HepG2 (cell line): ENCODE measurements at regions not wholly inside any gene's neighbourhood (a gene's known extent, or its start where the extent isn't known, plus 50 kb on each side); places are given as distances from the start of the nearest gene placed in this dataset.

ENCODE experiments used
- ATAC-seq: fragments of 200-7000 bp; cut with Tn5 transposase; 3 replicates; pipeline ENCODE4 v1.9.1; 2020; ENCODE audit warnings: mild to moderate bottlenecking, moderate library complexity
- BruUV-seq: library from RNA; stranded (reverse); fragments of 400-500 nt; replicated peaks from 2 replicates; lab custom pipeline; 2021; lab: Mats Ljungman, UMichigan
- CTCF ChIA-PET: fragments of 300-600 bp; formaldehyde crosslinking; extraction: SDS; loops from one replicate; lab custom pipeline; 2021; ENCODE audit warnings: low total read pairs, inconsistent platforms, low intra/inter-chr PET ratio; lab: Yijun Ruan, JAX
- POLR2A ChIA-PET: fragments of 350-600 bp; sonication (Branson Sonifier 250); formaldehyde crosslinking; loops from one replicate; lab custom pipeline; 2020; ENCODE audit warnings: antibody characterized with exemption, inconsistent platforms; lab: Yijun Ruan, JAX
- DNase-seq: peaks from one replicate; pipeline ENCODE4 v3.0.0-alpha.2; 2015; ENCODE audit warnings: low spot score
- FAIRE-seq: peaks from 3 replicates; lab custom pipeline; 2011; peaks lifted over from hg19 to GRCh38; lab: Jason Lieb, UNC
- H2AFZ ChIP-seq: one replicate; pipeline ENCODE4 v1.6.1; 2011; ENCODE audit warnings: low read length, inconsistent platforms
- H3K27ac ChIP-seq: fragments of 300-600 bp; 3 replicates; pipeline ENCODE4 v1.8.0; 2011; ENCODE audit warnings: mixed run types, mild to moderate bottlenecking, mixed read lengths, low read length, inconsistent platforms; ENCODE audit not compliant: insufficient read depth; ENCODE audit errors: extremely low read length
- H3K27me3 ChIP-seq, 2 experiments: fragments of 200-600 bp in 1 of 2; 2 replicates in 1 of 2; 3 replicates in 1 of 2; pipeline versions ENCODE4 v1.6.0 to v1.8.0; 2011; ENCODE audit warnings: low read length in 2 of 2, mild to moderate bottlenecking in 2 of 2, moderate library complexity in 2 of 2, inconsistent platforms in 1 of 2; ENCODE audit not compliant: insufficient read depth in 2 of 2, control insufficient read depth in 1 of 2
- H3K36me3 ChIP-seq, 2 experiments: fragments of 200-600 bp in 1 of 2; replicated peaks in 1 of 2; 2 replicates in 1 of 2; 3 replicates in 1 of 2; pipeline versions ENCODE4 v1.5.1 to v1.8.0; 2011; ENCODE audit warnings: low read length in 2 of 2, inconsistent platforms in 1 of 2; ENCODE audit not compliant: insufficient read depth in 2 of 2, control insufficient read depth in 1 of 2
- H3K4me1 ChIP-seq: 2 replicates; pipeline ENCODE4 v1.5.1; 2012; ENCODE audit warnings: low read length, inconsistent platforms; ENCODE audit not compliant: insufficient read depth
- H3K4me2 ChIP-seq: 2 replicates; pipeline ENCODE4 v1.6.0; 2011; ENCODE audit warnings: low read depth, low read length, inconsistent platforms
- H3K4me3 ChIP-seq, 3 experiments: fragments of 200-600 bp in 1 of 3; sonication (generic), shearing (Covaris generic) in 1 of 3; replicated peaks in 1 of 3; 2 replicates each; pipeline ENCODE4 v1.5.1; 2011 to 2016; ENCODE audit warnings: low read length in 3 of 3, inconsistent platforms in 2 of 3, low read depth in 2 of 3, mild to moderate bottlenecking in 2 of 3, control low read depth in 1 of 3, mixed read lengths in 1 of 3; ENCODE audit not compliant: insufficient read depth in 1 of 3
- H3K79me2 ChIP-seq: one replicate; pipeline ENCODE4 v1.6.1; 2011; ENCODE audit warnings: low read length, inconsistent platforms; ENCODE audit not compliant: insufficient read depth
- H3K9ac ChIP-seq: 2 replicates; pipeline ENCODE4 v1.6.0; 2011; ENCODE audit warnings: mild to moderate bottlenecking, low read depth, low read length, inconsistent platforms; ENCODE audit not compliant: insufficient read depth
- H3K9me3 ChIP-seq: 2 replicates; pipeline ENCODE4 v1.5.1; 2012; ENCODE audit warnings: mild to moderate bottlenecking, low read length
- H4K20me1 ChIP-seq: 2 replicates; pipeline ENCODE4 v1.6.0; 2011; ENCODE audit warnings: inconsistent platforms, mild to moderate bottlenecking, low read length, moderate library complexity; ENCODE audit not compliant: insufficient read depth
- CBX5 ChIP-seq: sonication (generic); formaldehyde crosslinking; IDR thresholded peaks from 2 replicates; pipeline ENCODE4 v1.4.0; 2020; ENCODE audit warnings: missing genetic modification reagents, borderline replicate concordance
- IRF1 ChIP-seq: sonication (generic); formaldehyde crosslinking; IDR thresholded peaks from 2 replicates; pipeline ENCODE4 v1.4.0; 2020; ENCODE audit warnings: low read depth, mild to moderate bottlenecking, missing genetic modification reagents
- KLF16 ChIP-seq, 2 experiments: sonication (generic) in 1 of 2; formaldehyde crosslinking in 1 of 2; IDR thresholded peaks; 2 replicates each; pipeline versions ENCODE4 v1.6.1 to v1.8.0; 2016 to 2023; ENCODE audit warnings: missing genetic modification reagents in 2 of 2, missing compliant biosample characterization in 1 of 2
- PAXIP1 ChIP-seq: sonication (generic); formaldehyde crosslinking; conservative IDR thresholded peaks from 2 replicates; pipeline ENCODE4 v1.4.0; 2020; ENCODE audit warnings: mild to moderate bottlenecking, missing genetic modification reagents, moderate library complexity
- PRDM10 ChIP-seq: sonication (generic); formaldehyde crosslinking; IDR thresholded peaks from 2 replicates; pipeline ENCODE4 v1.4.0; 2020; ENCODE audit warnings: low read depth, missing genetic modification reagents
- RCOR2 ChIP-seq: IDR thresholded peaks from 2 replicates; pipeline ENCODE4 v1.6.1; 2016; ENCODE audit warnings: missing biosample characterization, missing genetic modification reagents
- RNF219 ChIP-seq: sonication (generic); formaldehyde crosslinking; IDR thresholded peaks from 2 replicates; pipeline ENCODE4 v1.5.0; 2020; ENCODE audit warnings: mild to moderate bottlenecking, missing genetic modification reagents
- SNAPC2 ChIP-seq: sonication (generic); formaldehyde crosslinking; IDR thresholded peaks from 2 replicates; pipeline ENCODE4 v1.8.1; 2022; ENCODE audit warnings: mild to moderate bottlenecking, missing genetic modification reagents
- TEAD3 ChIP-seq: optimal IDR thresholded peaks from 2 replicates; pipeline ENCODE3; 2016; ENCODE audit warnings: borderline replicate concordance
- ZBTB43 ChIP-seq: sonication (generic); formaldehyde crosslinking; conservative IDR thresholded peaks from 2 replicates; pipeline ENCODE4 v1.4.0; 2020; ENCODE audit warnings: missing genetic modification reagents
- ZFP41 ChIP-seq: sonication (generic); formaldehyde crosslinking; IDR thresholded peaks from 2 replicates; pipeline ENCODE4 v1.4.0; 2020; ENCODE audit warnings: mild to moderate bottlenecking, missing genetic modification reagents, borderline replicate concordance
- ZNF317 ChIP-seq: sonication (generic); formaldehyde crosslinking; IDR thresholded peaks from 2 replicates; pipeline ENCODE4 v1.5.0; 2020; ENCODE audit warnings: mild to moderate bottlenecking, missing genetic modification reagents
- ZNF382 ChIP-seq: sonication (generic); formaldehyde crosslinking; IDR thresholded peaks from 2 replicates; pipeline ENCODE4 v1.5.0; 2020; ENCODE audit warnings: missing genetic modification reagents, mild to moderate bottlenecking, borderline replicate concordance
- ZNF766 ChIP-seq: sonication (generic); formaldehyde crosslinking; IDR thresholded peaks from 2 replicates; pipeline ENCODE4 v1.5.0; 2020; ENCODE audit warnings: missing genetic modification reagents, borderline replicate concordance
- WGBS: methylation state at CpG from one replicate; pipeline ENCODE4 v1.1.6; 2017; ENCODE audit warnings: low lambda C conversion rate; 5-methylcytosine and 5-hydroxymethylcytosine counted together
- in situ Hi-C: cut with HindIII; loops from 2 replicates; pipeline ENCODE4 v1.10.0; 2017; ENCODE audit warnings: low pct_unique_long_range_greater_than_20kb; ENCODE audit not compliant: extremely low pct_ligation_motif_present
- intact Hi-C: fragments of 100-400 bp; cut with micrococcal nuclease; formaldehyde crosslinking; loops from one replicate; pipeline ENCODE4 v1.10.0; 2022; ENCODE audit not compliant: unreplicated experiment

- H3K4me3 ChIP-seq: no peak overlapping the region
- no peak for DNase-seq
- H3K27me3 ChIP-seq: peaks cover 2 to 37% of the 10 kb centered on the region in 2 experiments; a peak in 3 of 5 replicates
- H3K4me2 ChIP-seq: no peak overlapping the region
- no peaks in the 10 kb centered on the region for H4K20me1 ChIP-seq
- no peaks in the 10 kb centered on the region for H3K36me3 ChIP-seq
- H3K9ac ChIP-seq: no peak overlapping the region
- no peak for ATAC-seq
- intact Hi-C loops (no loop called here), in situ Hi-C loops (no loop called here)
- H3K79me2 ChIP-seq: no peaks in the 10 kb centered on the region
- H2AFZ ChIP-seq: no peak overlapping the region
- 0 out of 2 replicates have a peak, but pooled peaks cover 5% of the 10 kb centered on the region for H3K4me1 ChIP-seq
- POLR2A ChIA-PET: no interaction called here
- 70% methylated on average over 13 of the region's 30 CpGs for WGBS
- H3K9me3 ChIP-seq: no peaks in the 10 kb centered on the region
- BruUV-seq: no TSS peak
- CTCF ChIA-PET: no interaction called here
- H3K27ac ChIP-seq: no peak overlapping the region
- no peak for FAIRE-seq
- no peak for TF ChIP-seq ZNF382 (CRISPR knock-in tag)
- no peak for TF ChIP-seq PRDM10
- no peak for TF ChIP-seq SNAPC2 (CRISPR knock-in tag)
- TF ChIP-seq RCOR2 (CRISPR knock-in tag): no peak
- TF ChIP-seq KLF16 (CRISPR knock-in tag; IDR thresholded peaks at IDR 0.05): no peak
- no peak for TF ChIP-seq ZNF317 (CRISPR knock-in tag)
- TF ChIP-seq CBX5: no peak
- TF ChIP-seq TEAD3 (CRISPR knock-in tag): no peak
- no peak for TF ChIP-seq ZNF766
- TF ChIP-seq RNF219 (CRISPR knock-in tag): no peak
- TF ChIP-seq PAXIP1 (CRISPR knock-in tag): no peak
- TF ChIP-seq ZFP41 (CRISPR knock-in tag): no peak
- TF ChIP-seq IRF1 (CRISPR knock-in tag): no peak
- no peak for TF ChIP-seq ZBTB43
These were observed 104.7 kb upstream of the E2F8 start for GRCh38 chr11:19345519-19345847.
